DOHH2 (cell line): ENCODE measurements at regions not wholly inside any gene's neighbourhood (a gene's known extent, or its start where the extent isn't known, plus 50 kb on each side); places are given as distances from the start of the nearest gene placed in this dataset.

Experiments used
- H3F3A ChIP-seq: fragments of 200-600 bp; sonication (generic), shearing (Covaris generic); 2 replicates; pipeline ENCODE4 v1.6.0; 2016; ENCODE audit warnings: antibody characterized with exemption, mild to moderate bottlenecking; ENCODE audit not compliant: control insufficient read depth, insufficient read depth
- H3K27ac ChIP-seq: fragments of 200-600 bp; sonication (generic); 2 replicates; pipeline ENCODE4 v1.5.1; 2014; ENCODE audit warnings: low read depth, mild to moderate bottlenecking, low read length, moderate library complexity
- H3K27me3 ChIP-seq: fragments of 200-600 bp; sonication (generic); 2 replicates; pipeline ENCODE4 v1.6.1; 2014; ENCODE audit warnings: mild to moderate bottlenecking, low read length, mixed read lengths; ENCODE audit not compliant: control insufficient read depth
- H3K36me3 ChIP-seq: fragments of 200-600 bp; sonication (generic); 2 replicates; pipeline ENCODE4 v1.6.1; 2014; ENCODE audit warnings: mild to moderate bottlenecking, low read length, moderate library complexity, mixed read lengths; ENCODE audit not compliant: control insufficient read depth
- H3K4me1 ChIP-seq: fragments of 200-600 bp; sonication (generic); 2 replicates; pipeline ENCODE4 v1.6.1; 2014; ENCODE audit warnings: mild to moderate bottlenecking, low read length, mixed read lengths; ENCODE audit not compliant: control insufficient read depth
- H3K4me2 ChIP-seq: fragments of 200-600 bp; sonication (generic); 2 replicates; pipeline ENCODE4 v1.6.0; 2014; ENCODE audit warnings: mild to moderate bottlenecking, low read length, moderate library complexity
- H3K4me3 ChIP-seq: fragments of 200-600 bp; sonication (generic); 2 replicates; pipeline ENCODE4 v1.5.1; 2014; ENCODE audit warnings: mild to moderate bottlenecking, low read length, mixed read lengths
- H3K79me2 ChIP-seq: fragments of 200-600 bp; sonication (generic); 2 replicates; pipeline ENCODE4 v1.6.1; 2014; ENCODE audit warnings: mild to moderate bottlenecking, low read length, mixed read lengths; ENCODE audit not compliant: control insufficient read depth
- H3K9me2 ChIP-seq: fragments of 200-600 bp; sonication (generic); replicated peaks from 2 replicates; pipeline ENCODE4 v1.6.1; 2014; ENCODE audit warnings: mild to moderate bottlenecking, low read length, mixed read lengths; ENCODE audit not compliant: control insufficient read depth
- H3K9me3 ChIP-seq: fragments of 200-600 bp; sonication (generic); 2 replicates; pipeline ENCODE4 v1.6.1; 2014; ENCODE audit warnings: antibody characterized with exemption, low read length, mixed read lengths; ENCODE audit not compliant: control insufficient read depth, insufficient read depth
- H4K20me1 ChIP-seq: fragments of 200-600 bp; sonication (generic); 2 replicates; pipeline ENCODE4 v1.6.0; 2014; ENCODE audit warnings: low read depth, mild to moderate bottlenecking, antibody characterized with exemption, low read length, moderate library complexity; ENCODE audit not compliant: control insufficient read depth, insufficient read depth
- CTCF ChIP-seq: fragments of 200-600 bp; sonication (generic); IDR thresholded peaks from one replicate; pipeline ENCODE4 v1.5.1; 2014; ENCODE audit warnings: antibody characterized with exemption, mild to moderate bottlenecking, low read depth, low read length; ENCODE audit not compliant: poor library complexity, severe bottlenecking
- EZH2phosphoT487 ChIP-seq: fragments of 200-600 bp; sonication (generic); IDR thresholded peaks from 2 replicates; pipeline ENCODE4 v1.6.1; 2017; ENCODE audit warnings: borderline replicate concordance, mild to moderate bottlenecking, antibody characterized with exemption, low read length, moderate library complexity, mixed read lengths

GRCh38 chr15:29959384-29960137, 123.2 kb upstream of the GOLGA8J start:
- Histone ChIP-seq H3F3A (no peaks in the 10 kb centered on the region), H3K27me3 (0 out of 2 replicates have a peak, but pooled peaks cover 4% of the 10 kb centered on the region), H3K36me3 (no peaks in the 10 kb centered on the region), H4K20me1 (no peaks in the 10 kb centered on the region), H3K27ac (no peak overlapping the region), H3K4me1 (no peaks in the 10 kb centered on the region), H3K9me2 (no peaks in the 10 kb centered on the region), H3K4me3 (no peak overlapping the region), H3K4me2 (no peak overlapping the region), H3K79me2 (no peaks in the 10 kb centered on the region), H3K9me3 (no peaks in the 10 kb centered on the region)
- TF ChIP-seq EZH2phosphoT487 (no peak), CTCF (no peak)

GRCh38 chr15:29952225-29952624, 130.0 kb upstream of the TJP1 start:
- H3F3A ChIP-seq: no peaks in the 10 kb centered on the region
- H4K20me1 ChIP-seq: no peaks in the 10 kb centered on the region
- no peaks in the 10 kb centered on the region for H3K9me3 ChIP-seq
- H3K4me2 ChIP-seq: no peak overlapping the region
- no peak overlapping the region for H3K27ac ChIP-seq
- H3K9me2 ChIP-seq: no peaks in the 10 kb centered on the region
- no peaks in the 10 kb centered on the region for H3K4me1 ChIP-seq
- H3K27me3 ChIP-seq: no peaks in the 10 kb centered on the region
- H3K36me3 ChIP-seq: no peaks in the 10 kb centered on the region
- TF ChIP-seq CTCF (no peak), EZH2phosphoT487 (no peak)
- H3K79me2 ChIP-seq: no peaks in the 10 kb centered on the region
- no peak overlapping the region for H3K4me3 ChIP-seq

GRCh38 chr15:29945943-29946596, 123.8 kb upstream of the TJP1 start:
- no peak overlapping the region for H3K4me3 ChIP-seq
- no peaks in the 10 kb centered on the region for H3K9me3 ChIP-seq
- no peaks in the 10 kb centered on the region for H3K9me2 ChIP-seq
- H3K79me2 ChIP-seq: no peaks in the 10 kb centered on the region
- no peaks in the 10 kb centered on the region for H3K4me1 ChIP-seq
- no peak for TF ChIP-seq CTCF
- TF ChIP-seq EZH2phosphoT487: no peak
- H4K20me1 ChIP-seq: no peaks in the 10 kb centered on the region
- no peaks in the 10 kb centered on the region for H3F3A ChIP-seq
- H3K27ac ChIP-seq: no peak overlapping the region
- H3K27me3 ChIP-seq: no peaks in the 10 kb centered on the region
- H3K36me3 ChIP-seq: no peaks in the 10 kb centered on the region
- no peak overlapping the region for H3K4me2 ChIP-seq
